GM18951 (cell line): ENCODE measurements at regions not wholly inside any gene's neighbourhood (a gene's known extent, or its start where the extent isn't known, plus 50 kb on each side); places are given as distances from the start of the nearest gene placed in this dataset.
"Not testable (repeated sequence)": the region's sequence is repeated elsewhere in the genome, so short reads cannot be mapped to it uniquely, and the experiment has no call there.

Experiments
- POLR2A ChIP-seq: IDR thresholded peaks from 4 replicates; pipeline ENCODE4 v1.6.1; 2011; ENCODE audit warnings: mild to moderate bottlenecking; ENCODE audit not compliant: insufficient read length, insufficient read depth; ENCODE audit errors: extremely low read depth
- in situ Hi-C: fragments of 300-500 bp; cut with MboI; formaldehyde crosslinking; loops from one replicate; pipeline ENCODE4 v1.12.0; 2022; ENCODE audit warnings: low sequenced_read_pairs, mixed read lengths, inconsistent platforms; ENCODE audit not compliant: unreplicated experiment

- no peak for TF ChIP-seq POLR2A
- in situ Hi-C loops: no loop called here
These were observed 154.8 kb downstream of the CYB561 start for GRCh38 chr17:63291258-63291657.

GRCh38 chr17:63292421-63292820 lies 153.7 kb downstream of the CYB561 start:
- TF ChIP-seq POLR2A: no peak
- in situ Hi-C loops: no loop called here

GRCh38 chr17:63293323-63294075 lies 152.6 kb downstream of the CYB561 start:
- in situ Hi-C loops: no loop called here
- no peak for TF ChIP-seq POLR2A

- in situ Hi-C loops: no loop called here
- no peak for TF ChIP-seq POLR2A
These were observed 151.3 kb downstream of the CYB561 start for GRCh38 chr17:63294776-63295175.

- no peak for TF ChIP-seq POLR2A
- in situ Hi-C loops: no loop called here
These were observed 150.8 kb downstream of the CYB561 start for GRCh38 chr17:63295288-63295687.

GRCh38 chr17:63295839-63296590 lies 150.1 kb downstream of the CYB561 start:
- in situ Hi-C loops: no loop called here
- no peak for TF ChIP-seq POLR2A

- in situ Hi-C loops: not testable (repeated sequence)
These were observed 147.2 kb downstream of the CYB561 start for GRCh38 chr17:63298916-63299315.

GRCh38 chr17:63304704-63305261 lies 141.3 kb downstream of the CYB561 start:
- in situ Hi-C loops: no loop called here

GRCh38 chr17:63305857-63306256 lies 140.2 kb downstream of the CYB561 start:
- in situ Hi-C loops: no loop called here
- TF ChIP-seq POLR2A: no peak

More at GRCh38 chr17:63304704-63305261, 141.3 kb downstream of the CYB561 start:
- no peak for TF ChIP-seq POLR2A

GRCh38 chr17:63306855-63307254 lies 139.3 kb downstream of the CYB561 start:
- in situ Hi-C loops: no loop called here
- TF ChIP-seq POLR2A: no peak

GRCh38 chr17:63308272-63308671 lies 137.8 kb downstream of the CYB561 start:
- TF ChIP-seq POLR2A: no peak
- in situ Hi-C loops: no loop called here

GRCh38 chr17:63309021-63309420 lies 137.1 kb downstream of the CYB561 start:
- TF ChIP-seq POLR2A: no peak
- in situ Hi-C loops: no loop called here

- in situ Hi-C loops: no loop called here
These were observed 134.6 kb downstream of the CYB561 start for GRCh38 chr17:63311416-63311937.

More at GRCh38 chr17:63311416-63311937, 134.6 kb downstream of the CYB561 start:
- TF ChIP-seq POLR2A: no peak
